SK-N-SH treated with all-trans-retinoic acid at 6 μM for 48 hours (cell line): ENCODE measurements at regions not wholly inside any gene's neighbourhood (a gene's known extent, or its start where the extent isn't known, plus 50 kb on each side); places are given as distances from the start of the nearest gene placed in this dataset.

Experiments
- ATAC-seq: fragments of 200-7000 bp; cut with Tn5 transposase; 3 replicates; pipeline ENCODE4 v1.9.1; 2020; ENCODE audit warnings: mild to moderate bottlenecking, moderate library complexity
- ARNTL ChIP-seq: fragments of 450-650 bp; formaldehyde crosslinking; IDR thresholded peaks from 2 replicates; pipeline ENCODE4 v1.5.0; 2020; ENCODE audit warnings: low read depth, mild to moderate bottlenecking, moderate library complexity, borderline replicate concordance
- CREB5 ChIP-seq: fragments of 250-450 bp; sonication (Bioruptor Pico); IDR thresholded peaks from 2 replicates; pipeline ENCODE4 v1.5.1; 2020; ENCODE audit warnings: low read depth, mild to moderate bottlenecking, moderate library complexity
- CSDC2 ChIP-seq: fragments of 250-450 bp; sonication (Bioruptor Pico); IDR thresholded peaks from 2 replicates; pipeline ENCODE4 v1.5.0; 2020; ENCODE audit warnings: mild to moderate bottlenecking, moderate library complexity
- CSRNP3 ChIP-seq: fragments of 250-450 bp; sonication (Bioruptor Pico); IDR thresholded peaks from 2 replicates; pipeline ENCODE4 v1.5.1; 2021; ENCODE audit warnings: mild to moderate bottlenecking, moderate library complexity
- ESRRG ChIP-seq: fragments of 250-450 bp; sonication (Bioruptor Pico); IDR thresholded peaks from 2 replicates; pipeline ENCODE4 v1.6.1; 2021; ENCODE audit warnings: mild to moderate bottlenecking
- GLIS3 ChIP-seq: fragments of 250-450 bp; sonication (Bioruptor Pico); IDR thresholded peaks from 2 replicates; pipeline ENCODE4 v1.5.0; 2020; ENCODE audit warnings: mild to moderate bottlenecking, moderate library complexity
- OSR1 ChIP-seq: fragments of 250-450 bp; sonication (Bioruptor Pico); IDR thresholded peaks from 2 replicates; pipeline ENCODE4 v1.8.0; 2022; ENCODE audit warnings: moderate library complexity, mild to moderate bottlenecking, inconsistent platforms
- POU6F1 ChIP-seq: fragments of 250-450 bp; sonication (Bioruptor Pico); IDR thresholded peaks from 2 replicates; pipeline ENCODE4 v1.8.0; 2021; ENCODE audit warnings: low read depth, mild to moderate bottlenecking, moderate library complexity, borderline replicate concordance
- RARB ChIP-seq: fragments of 250-450 bp; sonication (Bioruptor Pico); IDR thresholded peaks from 2 replicates; pipeline ENCODE4 v1.8.0; 2021; ENCODE audit warnings: mild to moderate bottlenecking, moderate library complexity
- SNAI2 ChIP-seq: fragments of 250-450 bp; sonication (Bioruptor Pico); IDR thresholded peaks from 2 replicates; pipeline ENCODE4 v1.5.0; 2020; ENCODE audit warnings: mild to moderate bottlenecking, moderate library complexity
- TCF4 ChIP-seq: fragments of 250-450 bp; sonication (Bioruptor Pico); IDR thresholded peaks from 2 replicates; pipeline ENCODE4 v1.8.0; 2021; ENCODE audit warnings: mild to moderate bottlenecking, moderate library complexity, borderline replicate concordance
- TOX ChIP-seq: fragments of 250-450 bp; sonication (Bioruptor Pico); IDR thresholded peaks from 2 replicates; pipeline ENCODE4 v1.8.0; 2021; ENCODE audit warnings: mild to moderate bottlenecking, moderate library complexity, borderline replicate concordance
- TSHZ2 ChIP-seq: fragments of 250-450 bp; sonication (Bioruptor Pico); IDR thresholded peaks from 2 replicates; pipeline ENCODE4 v1.5.0; 2020; ENCODE audit warnings: mild to moderate bottlenecking, moderate library complexity
- ZC3H10 ChIP-seq: fragments of 250-450 bp; sonication (Bioruptor Pico); IDR thresholded peaks from 2 replicates; pipeline ENCODE4 v1.5.1; 2021; ENCODE audit warnings: mild to moderate bottlenecking, moderate library complexity
- ZFP3 ChIP-seq: fragments of 250-450 bp; sonication (Bioruptor Pico); IDR thresholded peaks from 2 replicates; pipeline ENCODE4 v1.5.0; 2020; ENCODE audit warnings: mild to moderate bottlenecking, moderate library complexity
- ZFP30 ChIP-seq: fragments of 450-650 bp; formaldehyde crosslinking; IDR thresholded peaks from 2 replicates; pipeline ENCODE4 v1.5.0; 2022; ENCODE audit warnings: mild to moderate bottlenecking, moderate library complexity
- ZNF70 ChIP-seq: fragments of 450-650 bp; formaldehyde crosslinking; IDR thresholded peaks from 2 replicates; pipeline ENCODE4 v1.5.0; 2020; ENCODE audit warnings: mild to moderate bottlenecking, moderate library complexity
- ZNF8 ChIP-seq: fragments of 450-650 bp; formaldehyde crosslinking; IDR thresholded peaks from 2 replicates; pipeline ENCODE4 v1.5.0; 2020; ENCODE audit warnings: mild to moderate bottlenecking, moderate library complexity

GRCh38 chr3:64922213-64922612 is 234.4 kb upstream of the ADAMTS9 start:
- TF ChIP-seq CSDC2 = no peak
- no peak for TF ChIP-seq POU6F1 (CRISPR knock-in tag)
- TF ChIP-seq SNAI2 (CRISPR knock-in tag) = no peak
- no peak for TF ChIP-seq ZFP30 (CRISPR knock-in tag)
- no peak for TF ChIP-seq OSR1 (CRISPR knock-in tag)
- TF ChIP-seq ZFP3 (CRISPR knock-in tag) = no peak
- TF ChIP-seq TOX = no peak
- no peak for TF ChIP-seq ZC3H10
- no peak for TF ChIP-seq ARNTL (CRISPR knock-in tag)
- no peak for TF ChIP-seq CSRNP3 (CRISPR knock-in tag)
- no peak for TF ChIP-seq CREB5 (CRISPR knock-in tag)
- no peak for TF ChIP-seq TCF4 (CRISPR knock-in tag)
- TF ChIP-seq TSHZ2 (CRISPR knock-in tag) = no peak
- TF ChIP-seq GLIS3 (CRISPR knock-in tag) = no peak
- TF ChIP-seq ZNF70 (CRISPR knock-in tag) = no peak
- TF ChIP-seq, all 23 proteins: peak for 0
- ATAC-seq = no peak

GRCh38 chr3:64921281-64922065 is 233.7 kb upstream of the ADAMTS9 start:
- TF ChIP-seq CREB5 (CRISPR knock-in tag) (no peak), CSDC2 (no peak)
- no peak for ATAC-seq

GRCh38 chr3:64919934-64920333 is 232.1 kb upstream of the ADAMTS9 start:
- ATAC-seq = no peak
- no peak for TF ChIP-seq CSRNP3 (CRISPR knock-in tag)
- no peak for TF ChIP-seq SNAI2 (CRISPR knock-in tag)
- TF ChIP-seq ZNF8 = no peak
- TF ChIP-seq POU6F1 (CRISPR knock-in tag) = no peak
- no peak for TF ChIP-seq ZC3H10
- TF ChIP-seq ZFP3 (CRISPR knock-in tag) = no peak
- TF ChIP-seq RARB (CRISPR knock-in tag) = no peak
- no peak for TF ChIP-seq ARNTL (CRISPR knock-in tag)
- TF ChIP-seq TCF4 (CRISPR knock-in tag) = no peak
- TF ChIP-seq TSHZ2 (CRISPR knock-in tag) = no peak
- no peak for TF ChIP-seq ZFP30 (CRISPR knock-in tag)
- no peak for TF ChIP-seq CSDC2
- TF ChIP-seq ESRRG (CRISPR knock-in tag) = no peak
